ENCODE measurements at regions not wholly inside any gene's neighbourhood (a gene's known extent, or its start where the extent isn't known, plus 50 kb on each side); places are given as distances from the start of the nearest gene placed in this dataset.

DNA sequence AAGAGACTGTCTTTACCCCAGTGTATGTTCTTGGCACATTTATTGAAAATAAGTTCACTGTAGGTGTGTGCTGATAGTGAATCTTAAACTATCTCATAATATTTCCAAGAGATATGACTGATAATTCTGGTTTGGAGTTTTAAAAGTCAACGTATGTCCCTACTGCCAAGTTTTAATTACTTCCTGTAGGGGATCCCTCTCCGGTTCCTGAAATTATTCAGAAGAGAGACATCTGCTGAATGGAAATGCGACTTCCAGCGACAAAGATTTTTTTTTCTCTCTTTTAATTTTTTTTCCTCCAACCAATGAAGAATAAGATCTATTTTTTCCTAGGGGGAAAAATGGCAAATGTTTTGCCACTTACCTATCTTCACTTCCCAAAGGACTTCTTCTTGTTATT lies 498.9 kb upstream of the TGFBR2 start:
- ChIA-PET POLR2A (ENCODE audit: partially characterized antibody) (no interaction called here), CTCF (ENCODE audit: partially characterized antibody) (interaction anchor here (1.1 to 2.9 kb wide), 3 partner anchors 10 to 91 kb away, joined by 3 to 12 read pairs (median 5); no protein-coding TSS in a partner anchor)
- Histone ChIP-seq H3K14ac (ENCODE audit: insufficient read length) (no peak overlapping the region), H4K5ac (ENCODE audit: insufficient read length, low read depth, low read length) (no peak overlapping the region), H3K4ac (replicated peaks; ENCODE audit: insufficient read length, low read depth, low read length) (no peak overlapping the region), H3K27ac (ENCODE audit: low read depth, low read length) (no peak overlapping the region), H2BK20ac (ENCODE audit: low read length) (no peak overlapping the region), H3K56ac (replicated peaks; ENCODE audit: insufficient read length, low read depth, low read length) (no peak overlapping the region), H2BK15ac (ENCODE audit: low read length) (no peak overlapping the region), H2AFZ (ENCODE audit: low read length) (no peak overlapping the region), H3K4me1 (replicated peaks in 1 of 4; ENCODE audit: control insufficient read depth in 3 of 4, insufficient read depth in 4 of 4, low read length in 3 of 4) (no peaks in the 10 kb centered on the region), H3K23ac (ENCODE audit: insufficient read length) (no peak overlapping the region), H3K36me3 (ENCODE audit: control insufficient read depth in 2 of 4, insufficient read depth in 4 of 4, low read length in 3 of 4) (no peaks in the 10 kb centered on the region), H4K20me1 (replicated peaks in 1 of 2; ENCODE audit: control insufficient read depth in 1 of 2, insufficient read depth in 2 of 2, low read length in 2 of 2) (no peaks in the 10 kb centered on the region), H2BK5ac (ENCODE audit: low read depth, low read length) (no peak overlapping the region), H3K79me1 (ENCODE audit: low read depth, low read length) (no peaks in the 10 kb centered on the region), H2BK12ac (ENCODE audit: low read depth, low read length) (no peak overlapping the region), H2AK5ac (ENCODE audit: low read depth, low read length) (no peak overlapping the region), H3K4me3 (ENCODE audit: extremely low read depth in 1 of 4, insufficient read depth in 2 of 4, low read depth in 3 of 4, low read length in 4 of 4) (no peak overlapping the region), H2BK120ac (replicated peaks; ENCODE audit: low read depth, low read length) (no peak overlapping the region), H3K18ac (ENCODE audit: extremely low read depth, low read length) (no peak overlapping the region), H3K27me3 (replicated peaks in 1 of 4; ENCODE audit: control insufficient read depth in 3 of 4, extremely low read depth in 1 of 4, insufficient read depth in 3 of 4, low read length in 3 of 4) (no peaks in the 10 kb centered on the region), H3K79me2 (ENCODE audit: control insufficient read depth in 1 of 2, insufficient read depth in 2 of 2, low read length in 2 of 2) (no peaks in the 10 kb centered on the region), H4K91ac (replicated peaks; ENCODE audit: insufficient read length, low read length) (no peak overlapping the region), H3K9me3 (ENCODE audit: insufficient read depth in 2 of 2, low read depth in 1 of 2, low read length in 1 of 2) (no peaks in the 10 kb centered on the region; a peak in 1 of 4 replicates), H3K23me2 (ENCODE audit: low read depth, low read length) (0 out of 2 replicates have a peak, but pooled peaks cover 2% of the 10 kb centered on the region), H3K4me2 (ENCODE audit: insufficient read depth in 1 of 2, low read depth in 2 of 2, low read length in 2 of 2) (no peak overlapping the region), H4K8ac (ENCODE audit: extremely low read depth, insufficient read depth, low read length) (no peak overlapping the region), H3K9ac (replicated peaks in 1 of 4; ENCODE audit: extremely low read depth in 1 of 4, low read depth in 3 of 4, low read length in 3 of 4) (no peak overlapping the region)
- TF ChIP-seq BRCA1 (IDR thresholded peaks at IDR 0.05; ENCODE audit: low read depth, low read length) (no peak), CEBPB (IDR thresholded peaks at IDR 0.05; ENCODE audit: low read depth, low read length) (no peak), JUND (IDR thresholded peaks at IDR 0.05; ENCODE audit: low read length) (no peak)
- no peak for DNase-seq (ENCODE audit: low read depth in 1 of 2, low spot score in 2 of 2)
- FAIRE-seq = no peak
- 88% methylated on average over 4 of the region's 4 CpGs; no CpG with 5 or more reads in 1 of the 2 experiments for WGBS, 2 experiments (ENCODE audit: extremely low coverage in 1 of 2, insufficient coverage in 1 of 2, insufficient read length in 1 of 2, insufficient replicate concordance in 2 of 2, low coverage in 1 of 2, low lambda C conversion rate in 2 of 2, missing lambda C conversion rate in 1 of 2)
